Activated B cell treated with CpG ODN at 0.5 μM for 24 hours (primary cell): ENCODE measurements at regions not wholly inside any gene's neighbourhood (a gene's known extent, or its start where the extent isn't known, plus 50 kb on each side); places are given as distances from the start of the nearest gene placed in this dataset.

ENCODE experiments used
- ATAC-seq: fragments of 200-7000 bp; cut with Tn5 transposase; one replicate; pipeline ENCODE4 v1.10.0; 2021; ENCODE audit warnings: low read depth, mild to moderate bottlenecking, moderate library complexity
- CTCF ChIA-PET: fragments of 350-600 bp; sonication (Branson Sonifier 250); formaldehyde crosslinking; loops from one replicate; lab custom pipeline; 2021; ENCODE audit warnings: antibody characterized with exemption; lab: Charles Lee
- POLR2A ChIA-PET: fragments of 350-600 bp; sonication (Branson Sonifier 250); formaldehyde crosslinking; loops from one replicate; lab custom pipeline; 2021; ENCODE audit warnings: antibody characterized with exemption; lab: Charles Lee
- DNase-seq: peaks from one replicate; pipeline ENCODE4 v3.0.0; 2022
- H3K27ac Mint-ChIP-seq: one replicate; pipeline ENCODE4 v1.8.0; 2020; ENCODE audit warnings: mixed read lengths
- H3K27me3 Mint-ChIP-seq: one replicate; pipeline ENCODE4 v1.8.0; 2021; ENCODE audit warnings: mixed read lengths
- H3K36me3 Mint-ChIP-seq: one replicate; pipeline ENCODE4 v1.8.0; 2021; ENCODE audit warnings: low read depth, mixed read lengths
- H3K4me1 Mint-ChIP-seq: one replicate; pipeline ENCODE4 v1.8.0; 2021; ENCODE audit warnings: mixed read lengths
- H3K4me3 Mint-ChIP-seq: one replicate; pipeline ENCODE4 v1.8.0; 2020; ENCODE audit warnings: mild to moderate bottlenecking, mixed read lengths
- H3K9me3 Mint-ChIP-seq: one replicate; pipeline ENCODE4 v1.8.0; 2020; ENCODE audit warnings: mixed read lengths
- intact Hi-C: fragments of 100-400 bp; cut with micrococcal nuclease; formaldehyde crosslinking; loops from one replicate; pipeline ENCODE4 v1.15.1; 2024
- TF ChIP-seq, protein P1 (sequence below): fragments of 200-600 bp; IDR thresholded peaks from one replicate; pipeline ENCODE4 v1.8.0; 2022; ENCODE audit warnings: antibody characterized with exemption, mild to moderate bottlenecking

- Mint-ChIP-seq H3K27ac (no peak overlapping the region), H3K4me1 (no peaks in the 10 kb centered on the region), H3K27me3 (no peaks in the 10 kb centered on the region), H3K36me3 (no peaks in the 10 kb centered on the region), H3K4me3 (no peak overlapping the region), H3K9me3 (peaks cover 2% of the 10 kb centered on the region)
- DNase-seq (no peak), ATAC-seq (no peak)
- CTCF ChIA-PET = no interaction called here
- POLR2A ChIA-PET = no interaction called here
- intact Hi-C loops = no loop called here
- TF ChIP-seq, protein P1, sequence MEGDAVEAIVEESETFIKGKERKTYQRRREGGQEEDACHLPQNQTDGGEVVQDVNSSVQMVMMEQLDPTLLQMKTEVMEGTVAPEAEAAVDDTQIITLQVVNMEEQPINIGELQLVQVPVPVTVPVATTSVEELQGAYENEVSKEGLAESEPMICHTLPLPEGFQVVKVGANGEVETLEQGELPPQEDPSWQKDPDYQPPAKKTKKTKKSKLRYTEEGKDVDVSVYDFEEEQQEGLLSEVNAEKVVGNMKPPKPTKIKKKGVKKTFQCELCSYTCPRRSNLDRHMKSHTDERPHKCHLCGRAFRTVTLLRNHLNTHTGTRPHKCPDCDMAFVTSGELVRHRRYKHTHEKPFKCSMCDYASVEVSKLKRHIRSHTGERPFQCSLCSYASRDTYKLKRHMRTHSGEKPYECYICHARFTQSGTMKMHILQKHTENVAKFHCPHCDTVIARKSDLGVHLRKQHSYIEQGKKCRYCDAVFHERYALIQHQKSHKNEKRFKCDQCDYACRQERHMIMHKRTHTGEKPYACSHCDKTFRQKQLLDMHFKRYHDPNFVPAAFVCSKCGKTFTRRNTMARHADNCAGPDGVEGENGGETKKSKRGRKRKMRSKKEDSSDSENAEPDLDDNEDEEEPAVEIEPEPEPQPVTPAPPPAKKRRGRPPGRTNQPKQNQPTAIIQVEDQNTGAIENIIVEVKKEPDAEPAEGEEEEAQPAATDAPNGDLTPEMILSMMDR = no peak
These were observed 681.5 kb upstream of the KLHL1 start for GRCh38 chr13:70789751-70790150.

DNA sequence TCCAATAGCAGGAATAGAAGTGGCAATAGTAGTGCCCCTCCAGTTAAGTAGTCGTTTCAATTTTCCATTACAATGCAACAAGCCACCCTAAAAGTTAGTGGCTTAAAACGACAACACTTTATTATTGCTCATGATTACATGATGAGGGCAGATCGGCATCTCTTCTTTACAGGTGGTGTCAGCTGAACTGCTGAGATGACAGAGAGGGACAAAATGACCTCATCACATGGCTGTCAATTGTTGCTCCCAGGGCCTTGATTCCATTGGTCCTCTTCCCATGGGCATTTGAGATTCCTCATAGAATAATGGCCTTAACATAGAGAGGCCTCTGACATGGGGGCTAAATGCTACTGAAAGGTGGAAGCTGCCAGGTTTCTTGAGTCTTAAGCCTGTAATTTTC lies 679.8 kb upstream of the KLHL1 start:
- TF ChIP-seq, protein P1 = no peak
- no peaks in the 10 kb centered on the region for H3K4me1 Mint-ChIP-seq
- H3K27ac Mint-ChIP-seq = no peak overlapping the region
- intact Hi-C loops = no loop called here
- H3K36me3 Mint-ChIP-seq = no peaks in the 10 kb centered on the region
- ATAC-seq (no peak), DNase-seq (no peak)
- CTCF ChIA-PET = no interaction called here
- POLR2A ChIA-PET = no interaction called here
- no peak overlapping the region for H3K4me3 Mint-ChIP-seq
- H3K27me3 Mint-ChIP-seq = no peaks in the 10 kb centered on the region
- H3K9me3 Mint-ChIP-seq = no peaks in the 10 kb centered on the region

DNA sequence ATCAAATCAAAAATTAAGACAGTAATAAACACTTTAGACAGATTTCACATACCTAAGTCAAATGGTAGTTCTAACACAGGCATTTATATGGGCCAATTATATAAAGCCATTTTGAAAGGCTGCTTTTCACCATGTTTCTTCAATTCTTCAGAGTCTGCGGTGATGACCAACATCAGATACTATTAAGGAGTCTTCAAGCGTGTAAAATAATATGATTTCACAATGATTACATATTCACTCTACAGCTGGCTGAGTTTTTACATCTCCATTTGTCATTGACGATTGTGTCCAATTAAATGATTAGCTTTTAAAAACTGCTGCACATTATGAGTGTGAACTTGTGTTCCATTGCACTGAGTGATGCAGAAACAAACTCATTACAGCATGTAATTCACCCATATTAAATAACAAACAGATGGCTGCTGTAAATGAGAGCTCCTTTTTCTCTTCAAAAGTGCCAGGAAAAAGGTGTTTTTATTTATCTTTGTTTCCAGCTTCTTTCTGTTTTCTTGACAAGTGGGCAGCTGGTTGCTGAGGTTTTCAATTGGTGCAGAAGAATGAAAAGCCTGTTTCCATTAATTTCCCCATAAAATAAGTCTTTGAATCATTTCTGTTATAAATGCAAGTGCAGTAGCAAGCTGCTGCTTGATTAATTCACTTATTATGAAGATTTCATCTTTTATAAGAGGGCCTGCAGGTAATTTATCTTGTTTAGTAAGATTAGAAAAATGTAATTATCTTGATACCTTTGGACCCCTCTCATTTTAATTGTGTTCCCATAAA lies 676.1 kb upstream of the KLHL1 start:
- Mint-ChIP-seq H3K9me3 (no peaks in the 10 kb centered on the region), H3K27me3 (no peaks in the 10 kb centered on the region), H3K27ac (no peak overlapping the region), H3K36me3 (no peaks in the 10 kb centered on the region), H3K4me3 (no peak overlapping the region), H3K4me1 (no peaks in the 10 kb centered on the region)
- CTCF ChIA-PET = no interaction called here
- DNase-seq = no peak
- POLR2A ChIA-PET = no interaction called here
- ATAC-seq = no peak
- TF ChIP-seq, protein P1 = no peak
- intact Hi-C loops = no loop called here

GRCh38 chr13:70769817-70770216 lies 661.6 kb upstream of the KLHL1 start:
- Mint-ChIP-seq H3K4me3 (no peak overlapping the region), H3K36me3 (no peaks in the 10 kb centered on the region), H3K4me1 (no peaks in the 10 kb centered on the region), H3K9me3 (no peaks in the 10 kb centered on the region), H3K27ac (no peak overlapping the region), H3K27me3 (no peaks in the 10 kb centered on the region)
- TF ChIP-seq, protein P1 = no peak
- ChIA-PET CTCF (no interaction called here), POLR2A (no interaction called here)
- ATAC-seq (no peak), DNase-seq (no peak)
- intact Hi-C loops = no loop called here

- intact Hi-C loops = no loop called here
- POLR2A ChIA-PET = no interaction called here
- Mint-ChIP-seq H3K36me3 (no peaks in the 10 kb centered on the region), H3K4me1 (no peaks in the 10 kb centered on the region), H3K4me3 (no peak overlapping the region), H3K27ac (no peak overlapping the region), H3K9me3 (no peaks in the 10 kb centered on the region), H3K27me3 (no peaks in the 10 kb centered on the region)
- TF ChIP-seq, protein P1 = no peak
- DNase-seq = no peak
- no peak for ATAC-seq
- CTCF ChIA-PET = no interaction called here
These were observed 650.7 kb upstream of the KLHL1 start for GRCh38 chr13:70758932-70759331.
